ENCODE measurements at regions not wholly inside any gene's neighbourhood (a gene's known extent, or its start where the extent isn't known, plus 50 kb on each side); places are given as distances from the start of the nearest gene placed in this dataset.

GRCh38 chr2:9109871-9110270 lies 96.7 kb upstream of the ASAP2 start:
- no peak overlapping the region for H3K4me3 ChIP-seq (ENCODE audit: low read depth, low read length)
- TF ChIP-seq, protein P1, sequence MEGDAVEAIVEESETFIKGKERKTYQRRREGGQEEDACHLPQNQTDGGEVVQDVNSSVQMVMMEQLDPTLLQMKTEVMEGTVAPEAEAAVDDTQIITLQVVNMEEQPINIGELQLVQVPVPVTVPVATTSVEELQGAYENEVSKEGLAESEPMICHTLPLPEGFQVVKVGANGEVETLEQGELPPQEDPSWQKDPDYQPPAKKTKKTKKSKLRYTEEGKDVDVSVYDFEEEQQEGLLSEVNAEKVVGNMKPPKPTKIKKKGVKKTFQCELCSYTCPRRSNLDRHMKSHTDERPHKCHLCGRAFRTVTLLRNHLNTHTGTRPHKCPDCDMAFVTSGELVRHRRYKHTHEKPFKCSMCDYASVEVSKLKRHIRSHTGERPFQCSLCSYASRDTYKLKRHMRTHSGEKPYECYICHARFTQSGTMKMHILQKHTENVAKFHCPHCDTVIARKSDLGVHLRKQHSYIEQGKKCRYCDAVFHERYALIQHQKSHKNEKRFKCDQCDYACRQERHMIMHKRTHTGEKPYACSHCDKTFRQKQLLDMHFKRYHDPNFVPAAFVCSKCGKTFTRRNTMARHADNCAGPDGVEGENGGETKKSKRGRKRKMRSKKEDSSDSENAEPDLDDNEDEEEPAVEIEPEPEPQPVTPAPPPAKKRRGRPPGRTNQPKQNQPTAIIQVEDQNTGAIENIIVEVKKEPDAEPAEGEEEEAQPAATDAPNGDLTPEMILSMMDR (IDR thresholded peaks at IDR 0.05; ENCODE audit: borderline replicate concordance, insufficient read depth, low read depth, low read length): no peak

DNA sequence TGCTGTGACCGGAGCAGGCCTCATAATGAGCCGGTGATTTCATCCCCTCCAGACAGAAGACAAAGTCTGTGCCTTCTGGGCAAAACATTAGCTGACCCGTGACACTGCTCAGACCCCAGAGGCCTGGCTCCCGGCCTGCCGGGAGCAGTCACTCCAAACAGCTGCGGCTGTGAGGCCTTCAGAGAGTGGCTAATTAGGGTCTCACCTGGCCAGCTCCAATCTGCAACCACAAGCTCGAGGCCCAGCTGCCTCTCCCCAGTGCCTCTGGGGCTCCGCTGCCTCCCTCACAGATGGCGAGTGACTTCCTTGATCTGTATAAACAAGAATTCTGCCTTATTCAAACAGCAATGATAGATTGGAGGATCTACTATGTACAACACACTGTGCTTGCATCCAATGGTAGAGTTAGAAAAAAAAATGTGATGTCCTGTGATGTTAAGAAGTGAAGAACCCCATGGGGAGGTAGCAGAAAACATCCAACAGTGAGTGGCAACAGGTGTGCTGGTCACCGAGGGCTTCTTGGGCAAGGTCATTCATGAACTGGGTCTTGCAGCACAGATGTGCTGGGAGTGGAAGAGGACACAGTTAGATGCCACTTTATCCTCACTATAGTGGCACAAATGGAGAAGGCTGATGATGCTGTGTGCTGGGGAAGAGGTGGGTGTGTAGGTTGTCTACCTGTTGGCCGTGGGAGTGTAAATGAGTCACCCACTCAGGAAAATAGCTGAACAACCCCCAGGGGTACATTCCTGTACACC lies 98.2 kb upstream of the ASAP2 start:
- TF ChIP-seq, protein P1 (IDR thresholded peaks at IDR 0.05; ENCODE audit: borderline replicate concordance, insufficient read depth, low read depth, low read length): no peak
- no peak overlapping the region for H3K4me3 ChIP-seq (ENCODE audit: low read depth, low read length)

DNA sequence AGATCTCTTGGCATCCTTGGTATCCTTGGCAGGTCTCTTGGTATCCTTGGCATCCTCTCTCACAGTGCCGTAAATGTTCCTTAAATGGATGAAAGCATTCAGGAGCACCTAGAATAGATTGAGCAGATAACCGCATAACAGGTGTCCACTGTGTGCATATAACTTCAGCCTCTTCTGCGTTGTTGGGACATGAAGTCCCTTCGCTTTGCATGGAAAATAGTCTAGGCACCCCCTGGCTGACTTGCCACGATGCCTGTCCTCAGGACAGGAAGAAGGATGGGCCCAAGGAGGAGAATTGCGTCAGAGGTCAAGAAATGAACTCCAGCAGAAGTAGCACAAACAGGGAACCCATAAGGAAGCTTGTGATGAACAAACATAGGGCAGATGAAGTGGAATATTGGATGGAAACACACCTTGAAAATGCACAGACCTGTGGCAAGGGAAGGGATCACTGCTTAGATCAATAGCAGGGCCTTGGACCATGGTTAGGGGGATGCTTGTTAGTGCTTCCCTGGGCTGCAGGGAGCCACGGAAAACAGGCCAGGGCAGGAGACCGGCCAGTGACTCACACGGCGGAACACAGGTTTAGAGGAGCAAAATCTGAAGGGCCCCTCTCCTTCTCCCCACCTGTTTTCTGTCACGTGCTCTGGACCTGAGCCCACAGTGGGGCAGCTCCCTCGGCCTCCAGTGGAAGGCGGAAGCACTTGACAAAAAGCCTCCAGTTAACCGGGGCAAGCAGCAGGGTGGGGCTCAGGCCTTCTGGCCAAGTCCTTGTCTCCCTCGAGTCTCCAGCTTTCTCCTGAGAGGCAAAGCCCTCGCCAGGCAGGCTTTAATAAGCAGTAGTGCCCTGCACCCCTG lies 99.2 kb upstream of the ASAP2 start:
- H3K4me3 ChIP-seq (ENCODE audit: low read depth, low read length): no peak overlapping the region
- TF ChIP-seq, protein P1 (IDR thresholded peaks at IDR 0.05; ENCODE audit: borderline replicate concordance, insufficient read depth, low read depth, low read length): no peak

DNA sequence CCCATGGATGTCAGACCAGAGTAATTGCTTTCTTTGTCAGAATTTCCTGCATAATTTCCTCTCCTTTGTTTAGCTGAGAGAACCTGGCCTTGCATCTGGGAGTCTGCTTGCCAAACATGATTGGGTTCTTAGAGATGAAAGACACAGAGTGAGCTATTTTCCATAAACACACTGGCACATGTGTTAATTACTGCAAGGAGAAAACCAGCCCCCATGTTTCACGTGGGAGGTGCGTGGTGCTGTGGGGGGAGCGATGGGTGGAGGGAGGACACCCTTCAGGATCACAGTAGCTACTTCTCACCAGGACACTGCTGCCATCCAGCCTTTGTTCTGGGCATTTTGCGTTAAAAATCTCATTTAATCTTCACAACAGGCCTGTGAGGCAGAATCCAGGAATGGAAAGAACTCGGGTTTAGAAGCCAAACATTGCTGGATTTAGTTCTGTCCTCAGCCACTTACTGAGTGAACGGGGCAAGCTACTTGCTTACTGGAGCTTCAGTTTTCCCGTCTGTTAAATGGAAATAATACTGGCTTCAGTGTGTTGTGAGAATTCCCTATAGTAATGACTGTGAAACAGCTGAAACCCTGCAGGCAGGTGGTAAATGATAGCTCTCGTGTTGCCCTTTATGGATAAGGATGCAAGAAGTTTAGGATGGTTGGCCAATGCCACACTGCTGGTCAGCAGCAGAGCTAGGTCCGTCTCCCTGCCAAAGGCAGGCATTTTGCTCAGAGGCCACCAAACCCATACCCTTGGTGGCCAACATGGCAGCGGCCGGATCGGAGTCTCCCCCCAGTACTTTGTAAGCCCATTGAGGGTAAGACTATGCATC lies 100.1 kb upstream of the ASAP2 start:
- H3K4me3 ChIP-seq (ENCODE audit: low read depth, low read length): no peak overlapping the region
- TF ChIP-seq, protein P1 (IDR thresholded peaks at IDR 0.05; ENCODE audit: borderline replicate concordance, insufficient read depth, low read depth, low read length): no peak

GRCh38 chr2:9105601-9106337 lies 100.8 kb upstream of the ASAP2 start:
- H3K4me3 ChIP-seq (ENCODE audit: low read depth, low read length): no peak overlapping the region
- TF ChIP-seq, protein P1 (IDR thresholded peaks at IDR 0.05; ENCODE audit: borderline replicate concordance, insufficient read depth, low read depth, low read length): no peak

- H3K4me3 ChIP-seq (ENCODE audit: low read depth, low read length): no peak overlapping the region
Measured at GRCh38 chr2:9103663-9104277, 100.3 kb upstream of the MBOAT2 start.

More at GRCh38 chr2:9103663-9104277, 100.3 kb upstream of the MBOAT2 start:
- TF ChIP-seq, protein P1 (IDR thresholded peaks at IDR 0.05; ENCODE audit: borderline replicate concordance, insufficient read depth, low read depth, low read length): no peak

All from GM12875 (cell line).